SK-N-SH treated with all-trans-retinoic acid at 6 μM for 48 hours (cell line): ENCODE measurements at regions not wholly inside any gene's neighbourhood (a gene's known extent, or its start where the extent isn't known, plus 50 kb on each side); places are given as distances from the start of the nearest gene placed in this dataset.

Experiments used
- BACH2 ChIP-seq: fragments of 250-450 bp; sonication (Bioruptor Pico); IDR thresholded peaks from 2 replicates; pipeline ENCODE4 v1.9.0; 2021; ENCODE audit warnings: mild to moderate bottlenecking, borderline replicate concordance
- TF ChIP-seq, protein P1 (sequence below): fragments of 250-450 bp; sonication (Bioruptor Pico); IDR thresholded peaks from 2 replicates; pipeline ENCODE4 v1.5.0; 2020; ENCODE audit warnings: mild to moderate bottlenecking, moderate library complexity

DNA sequence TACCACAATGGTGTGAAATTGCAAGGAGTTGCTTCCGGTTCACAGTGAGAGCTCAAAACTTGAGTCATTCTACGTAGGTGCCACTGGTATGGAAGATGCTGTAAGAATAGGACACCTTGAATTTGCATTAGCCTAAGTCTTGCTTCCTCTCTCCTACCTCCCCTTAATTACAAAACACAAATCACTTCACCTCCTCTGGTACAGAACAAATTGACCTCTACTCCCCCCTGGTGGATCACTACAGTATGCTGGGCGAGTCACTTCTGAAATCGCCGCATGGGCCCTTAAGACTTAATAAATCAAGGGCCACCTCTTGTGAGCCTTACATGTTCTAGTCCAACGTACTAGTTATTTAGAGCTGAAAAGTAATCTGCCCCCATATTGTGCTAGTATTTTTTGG, 145.3 kb upstream of the SMARCA2 start:
- TF ChIP-seq, protein P1, sequence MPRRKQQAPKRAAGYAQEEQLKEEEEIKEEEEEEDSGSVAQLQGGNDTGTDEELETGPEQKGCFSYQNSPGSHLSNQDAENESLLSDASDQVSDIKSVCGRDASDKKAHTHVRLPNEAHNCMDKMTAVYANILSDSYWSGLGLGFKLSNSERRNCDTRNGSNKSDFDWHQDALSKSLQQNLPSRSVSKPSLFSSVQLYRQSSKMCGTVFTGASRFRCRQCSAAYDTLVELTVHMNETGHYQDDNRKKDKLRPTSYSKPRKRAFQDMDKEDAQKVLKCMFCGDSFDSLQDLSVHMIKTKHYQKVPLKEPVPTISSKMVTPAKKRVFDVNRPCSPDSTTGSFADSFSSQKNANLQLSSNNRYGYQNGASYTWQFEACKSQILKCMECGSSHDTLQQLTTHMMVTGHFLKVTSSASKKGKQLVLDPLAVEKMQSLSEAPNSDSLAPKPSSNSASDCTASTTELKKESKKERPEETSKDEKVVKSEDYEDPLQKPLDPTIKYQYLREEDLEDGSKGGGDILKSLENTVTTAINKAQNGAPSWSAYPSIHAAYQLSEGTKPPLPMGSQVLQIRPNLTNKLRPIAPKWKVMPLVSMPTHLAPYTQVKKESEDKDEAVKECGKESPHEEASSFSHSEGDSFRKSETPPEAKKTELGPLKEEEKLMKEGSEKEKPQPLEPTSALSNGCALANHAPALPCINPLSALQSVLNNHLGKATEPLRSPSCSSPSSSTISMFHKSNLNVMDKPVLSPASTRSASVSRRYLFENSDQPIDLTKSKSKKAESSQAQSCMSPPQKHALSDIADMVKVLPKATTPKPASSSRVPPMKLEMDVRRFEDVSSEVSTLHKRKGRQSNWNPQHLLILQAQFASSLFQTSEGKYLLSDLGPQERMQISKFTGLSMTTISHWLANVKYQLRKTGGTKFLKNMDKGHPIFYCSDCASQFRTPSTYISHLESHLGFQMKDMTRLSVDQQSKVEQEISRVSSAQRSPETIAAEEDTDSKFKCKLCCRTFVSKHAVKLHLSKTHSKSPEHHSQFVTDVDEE (CRISPR knock-in tag), result no peak
- TF ChIP-seq BACH2 (CRISPR knock-in tag), result no peak
